ENCODE measurements at regions not wholly inside any gene's neighbourhood (a gene's known extent, or its start where the extent isn't known, plus 50 kb on each side); places are given as distances from the start of the nearest gene placed in this dataset.
A peak's percentile ranks its signal among the peaks of the same experiment; 100 is the strongest.

- peak; percentile 63 for DNase-seq
Measured at GRCh38 chrX:10085223-10085622, 71.6 kb upstream of the CLCN4 start.

DNA sequence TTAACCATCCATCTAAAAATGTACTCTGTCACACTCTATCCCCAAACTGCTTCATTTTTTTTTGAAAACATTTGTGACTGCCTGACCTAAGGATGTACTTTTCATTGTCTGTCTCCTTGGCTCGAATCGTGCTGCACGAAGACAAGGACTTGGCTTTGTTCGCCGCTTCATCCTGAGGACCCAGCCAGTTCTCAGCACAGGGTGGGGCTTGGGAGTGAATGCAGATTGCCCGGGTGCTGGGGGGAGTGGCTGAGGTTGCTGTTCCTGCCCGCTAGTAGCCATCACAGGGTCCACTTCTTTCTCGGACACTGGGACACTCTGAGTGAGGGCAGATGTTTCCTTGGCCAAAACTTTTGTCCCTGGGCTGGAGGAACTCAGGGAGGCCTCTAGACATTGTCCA, 70.1 kb upstream of the CLCN4 start:
- no peak for DNase-seq

- no peak for DNase-seq
Measured at GRCh38 chrX:10087391-10087790, 69.4 kb upstream of the CLCN4 start.

DNA sequence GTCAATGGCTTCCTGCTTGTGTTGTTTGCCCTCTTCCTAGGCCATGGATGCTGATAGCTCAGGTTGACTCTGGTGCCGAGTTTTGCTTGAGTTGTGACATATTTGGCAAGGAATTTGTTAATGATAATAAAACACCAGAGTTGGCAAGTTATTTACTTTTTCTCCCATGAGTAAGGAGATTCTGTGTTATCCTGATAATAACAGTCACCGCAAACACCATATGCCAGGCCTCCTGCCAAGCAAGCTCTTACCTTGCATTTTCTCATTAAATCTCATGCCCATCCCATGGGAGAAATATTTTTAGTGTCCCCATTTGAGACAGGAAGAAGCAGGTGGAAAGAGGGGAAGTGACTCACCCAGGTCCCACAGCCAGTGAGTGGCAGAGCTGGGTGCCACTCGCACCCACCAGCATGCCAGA, 67.4 kb upstream of the CLCN4 start:
- no peak for DNase-seq

- no peak for DNase-seq
Measured at GRCh38 chrX:10090319-10090718, 66.5 kb upstream of the CLCN4 start.

GRCh38 chrX:10095246-10095645, 61.5 kb upstream of the CLCN4 start:
- DNase-seq: no peak

DNA sequence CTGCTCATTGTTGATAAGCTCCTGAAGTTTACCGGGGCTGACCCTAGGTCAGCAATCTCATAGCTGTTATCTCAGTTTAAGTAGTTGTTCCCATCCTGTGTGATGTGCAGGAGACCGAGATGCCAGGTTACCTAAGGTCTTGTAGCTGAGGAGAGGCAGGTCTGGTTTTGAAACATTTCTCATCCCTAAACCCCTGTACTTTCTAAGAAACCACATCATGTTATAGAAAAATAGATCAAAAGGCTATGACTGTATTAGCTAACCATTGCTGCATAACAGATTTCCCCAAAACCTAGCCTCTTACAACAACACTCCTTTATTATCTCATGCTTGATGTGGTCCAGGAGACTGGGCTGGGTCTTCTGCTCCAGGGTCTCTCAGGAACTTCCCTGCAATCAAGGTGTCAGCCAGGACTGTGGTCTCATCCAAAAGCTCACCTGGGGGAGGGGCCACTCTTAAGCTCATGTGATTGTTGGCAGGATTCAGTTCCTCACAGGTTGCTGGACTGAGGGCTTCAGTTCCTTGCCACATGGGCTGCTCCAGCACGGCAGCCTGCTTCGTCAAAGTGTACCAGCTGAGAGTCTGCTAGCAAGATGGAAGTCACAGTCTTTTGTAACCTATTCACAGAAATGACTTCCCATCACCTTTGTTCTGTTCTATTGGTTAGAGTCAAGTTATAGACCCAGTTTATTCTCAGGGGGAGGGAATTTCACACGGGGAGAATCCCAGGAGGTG, 60.9 kb upstream of the CLCN4 start:
- peak; percentile 20 for DNase-seq

- DNase-seq: peak; percentile 78
Measured at GRCh38 chrX:10098270-10098713, 58.5 kb upstream of the CLCN4 start.

GRCh38 chrX:10099411-10099810, 57.4 kb upstream of the CLCN4 start:
- no peak for DNase-seq

DNA sequence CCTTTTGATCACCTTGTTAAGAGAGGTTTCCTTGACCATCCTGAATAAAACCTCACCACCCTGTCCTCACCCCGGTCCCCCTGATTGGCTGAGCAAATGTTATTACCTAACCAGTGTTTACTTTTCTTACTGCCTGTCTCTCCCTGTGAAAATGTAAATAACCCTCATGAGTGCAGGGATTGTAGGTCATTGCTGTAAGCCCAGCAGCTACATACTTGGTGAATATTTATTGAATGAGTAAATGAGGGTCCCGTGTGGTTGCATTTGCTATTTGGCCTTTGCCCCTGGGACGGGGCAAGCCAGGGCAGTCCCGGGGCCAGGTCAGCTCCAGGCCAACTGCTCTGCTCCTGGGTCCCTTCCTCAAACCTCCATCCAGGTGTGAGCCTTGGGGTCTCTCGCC, 55.5 kb upstream of the CLCN4 start:
- no peak for DNase-seq

GRCh38 chrX:10102046-10102704, 54.6 kb upstream of the CLCN4 start:
- no peak for DNase-seq

- no peak for DNase-seq
Measured at GRCh38 chrX:10103023-10103422, 53.8 kb upstream of the CLCN4 start.

DNA sequence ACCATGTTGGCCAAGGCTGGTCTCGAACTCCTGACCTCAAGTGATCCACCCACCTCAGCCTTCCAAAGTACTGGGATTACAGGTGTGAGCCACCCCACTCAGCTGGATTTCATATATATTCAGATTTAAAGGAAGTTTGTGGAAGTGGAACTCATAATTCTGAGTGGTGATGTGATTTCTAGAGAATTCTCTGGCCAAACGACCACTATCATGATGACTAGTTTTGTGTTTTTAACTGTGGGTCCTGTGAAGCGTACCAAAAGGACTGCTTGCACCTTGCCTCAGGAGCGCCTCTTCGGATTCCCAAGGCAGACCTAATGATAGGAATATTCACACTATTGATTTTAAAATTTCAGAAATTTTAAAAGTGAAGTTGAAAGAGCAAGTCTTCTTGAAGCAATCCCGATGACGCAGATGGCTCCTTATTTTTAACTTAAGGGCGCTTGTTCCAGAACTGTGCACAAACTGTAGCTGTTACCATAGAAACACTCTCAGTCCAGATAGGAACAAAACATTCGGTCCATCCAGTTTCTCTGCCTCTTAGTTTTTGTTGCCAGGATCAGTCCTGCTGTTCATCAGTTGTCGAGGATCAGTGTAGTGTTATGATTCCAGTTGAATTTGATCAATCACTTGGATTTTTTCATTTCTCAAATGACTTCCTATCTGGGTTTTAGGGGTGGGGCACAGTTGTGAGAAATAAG, 51.7 kb upstream of the CLCN4 start:
- DNase-seq: no peak

DNA sequence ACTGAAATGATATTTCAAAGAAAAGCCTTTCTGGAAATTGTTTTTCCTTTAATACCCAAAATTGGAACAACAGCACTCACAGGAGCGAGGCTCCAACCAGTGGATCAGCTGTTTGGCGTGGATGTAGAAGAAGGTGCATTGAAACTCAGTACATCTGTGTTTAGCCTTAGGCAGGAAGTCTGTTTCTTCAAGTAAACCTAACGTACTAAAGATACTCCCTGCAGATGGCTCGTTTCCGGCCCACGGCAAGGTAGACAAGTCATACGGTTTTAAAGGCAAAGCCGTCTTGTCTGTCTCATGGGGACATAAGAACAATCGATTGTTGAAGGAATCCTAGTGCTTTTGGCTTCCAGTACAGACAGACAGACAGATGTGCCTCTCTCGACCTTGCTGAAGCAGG, 50.0 kb upstream of the CLCN4 start:
- DNase-seq: peak; percentile 57
